HT1080 (cell line): ENCODE measurements at regions not wholly inside any gene's neighbourhood (a gene's known extent, or its start where the extent isn't known, plus 50 kb on each side); places are given as distances from the start of the nearest gene placed in this dataset. TPM values are rescaled to one million over a fixed set of nuclear protein-coding genes. Genes with fewer than 3 reads are reported as not detected.

ENCODE experiments used
- DNase-seq: peaks from one replicate; pipeline ENCODE4 v3.0.0-alpha.2; 2015; ENCODE audit warnings: low read depth
- small RNA-seq: library from RNA; depleted of rRNA; stranded (forward); fragments of <200 nt; gene quantifications from one replicate; pipeline ENCODE3, GENCODE V24; 2014

- no peak for DNase-seq
Observed at GRCh38 chr20:6238421-6238820, 115.6 kb upstream of the FERMT1 start.

- DNase-seq, result no peak
Observed at GRCh38 chr20:6235510-6235909, 112.7 kb upstream of the FERMT1 start.

GRCh38 chr20:6232436-6232835 is 109.6 kb upstream of the FERMT1 start:
- DNase-seq, result no peak

GRCh38 chr20:6231556-6231955 is 108.7 kb upstream of the FERMT1 start:
- DNase-seq, result peak; percentile 43

- no peak for DNase-seq
Observed at GRCh38 chr20:6228302-6228843, 105.5 kb upstream of the FERMT1 start.

- no peak for DNase-seq
Observed at GRCh38 chr20:6213311-6213710, 90.5 kb upstream of the FERMT1 start.

- DNase-seq, result no peak
Observed at GRCh38 chr20:6212903-6213302, 90.1 kb upstream of the FERMT1 start.

- DNase-seq, result no peak
Observed at GRCh38 chr20:6209093-6209492, 86.3 kb upstream of the FERMT1 start.

GRCh38 chr20:6200092-6200491 is 77.3 kb upstream of the FERMT1 start:
- no peak for DNase-seq

GRCh38 chr20:6185268-6185667 is 62.4 kb upstream of the FERMT1 start:
- DNase-seq, result no peak

GRCh38 chr20:6184086-6184485 is 61.3 kb upstream of the FERMT1 start:
- DNase-seq, result no peak

- no peak for DNase-seq
Observed at GRCh38 chr20:6180531-6180930, 57.7 kb upstream of the FERMT1 start.

GRCh38 chr20:6178537-6178936 is 55.7 kb upstream of the FERMT1 start:
- peak; percentile 4 for DNase-seq

GRCh38 chr20:6173481-6173880 is 50.7 kb upstream of the FERMT1 start:
- DNase-seq, result no peak

Small RNAs in the stretch of these regions (small RNA-seq; reads per million reads assigned to genes)
- not detected for gene AL109618.2
